C4-2B (cell line): ENCODE measurements at regions not wholly inside any gene's neighbourhood (a gene's known extent, or its start where the extent isn't known, plus 50 kb on each side); places are given as distances from the start of the nearest gene placed in this dataset.

Source experiments
- ZFX ChIP-seq: fragments of 450-650 bp; IDR thresholded peaks from 2 replicates; pipeline ENCODE4 v1.6.1; 2017
- TF ChIP-seq, protein P1 (sequence below): fragments of 450-650 bp; conservative IDR thresholded peaks from 2 replicates; pipeline ENCODE4 v1.5.1; 2017; ENCODE audit warnings: mild to moderate bottlenecking

DNA sequence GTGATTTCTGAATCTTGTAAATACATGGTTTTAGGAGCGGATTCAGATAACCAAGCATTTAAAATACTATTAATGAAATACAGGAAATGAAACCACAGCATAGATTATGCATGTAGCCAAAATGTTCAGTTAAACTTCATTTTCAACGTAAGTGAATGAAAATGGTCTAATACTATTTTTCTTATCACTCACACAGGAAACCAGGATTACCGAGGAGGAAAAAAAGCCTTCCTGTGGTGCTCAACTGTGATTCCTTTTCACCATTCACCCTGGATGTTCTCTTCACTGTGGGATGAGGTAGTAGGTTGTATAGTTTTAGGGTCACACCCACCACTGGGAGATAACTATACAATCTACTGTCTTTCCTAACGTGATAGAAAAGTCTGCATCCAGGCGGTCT is 83.4 kb upstream of the ZNF169 start:
- TF ChIP-seq, protein P1, sequence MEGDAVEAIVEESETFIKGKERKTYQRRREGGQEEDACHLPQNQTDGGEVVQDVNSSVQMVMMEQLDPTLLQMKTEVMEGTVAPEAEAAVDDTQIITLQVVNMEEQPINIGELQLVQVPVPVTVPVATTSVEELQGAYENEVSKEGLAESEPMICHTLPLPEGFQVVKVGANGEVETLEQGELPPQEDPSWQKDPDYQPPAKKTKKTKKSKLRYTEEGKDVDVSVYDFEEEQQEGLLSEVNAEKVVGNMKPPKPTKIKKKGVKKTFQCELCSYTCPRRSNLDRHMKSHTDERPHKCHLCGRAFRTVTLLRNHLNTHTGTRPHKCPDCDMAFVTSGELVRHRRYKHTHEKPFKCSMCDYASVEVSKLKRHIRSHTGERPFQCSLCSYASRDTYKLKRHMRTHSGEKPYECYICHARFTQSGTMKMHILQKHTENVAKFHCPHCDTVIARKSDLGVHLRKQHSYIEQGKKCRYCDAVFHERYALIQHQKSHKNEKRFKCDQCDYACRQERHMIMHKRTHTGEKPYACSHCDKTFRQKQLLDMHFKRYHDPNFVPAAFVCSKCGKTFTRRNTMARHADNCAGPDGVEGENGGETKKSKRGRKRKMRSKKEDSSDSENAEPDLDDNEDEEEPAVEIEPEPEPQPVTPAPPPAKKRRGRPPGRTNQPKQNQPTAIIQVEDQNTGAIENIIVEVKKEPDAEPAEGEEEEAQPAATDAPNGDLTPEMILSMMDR = no peak
- TF ChIP-seq ZFX = no peak
